ENCODE measurements at regions not wholly inside any gene's neighbourhood (a gene's known extent, or its start where the extent isn't known, plus 50 kb on each side); places are given as distances from the start of the nearest gene placed in this dataset.

DNA sequence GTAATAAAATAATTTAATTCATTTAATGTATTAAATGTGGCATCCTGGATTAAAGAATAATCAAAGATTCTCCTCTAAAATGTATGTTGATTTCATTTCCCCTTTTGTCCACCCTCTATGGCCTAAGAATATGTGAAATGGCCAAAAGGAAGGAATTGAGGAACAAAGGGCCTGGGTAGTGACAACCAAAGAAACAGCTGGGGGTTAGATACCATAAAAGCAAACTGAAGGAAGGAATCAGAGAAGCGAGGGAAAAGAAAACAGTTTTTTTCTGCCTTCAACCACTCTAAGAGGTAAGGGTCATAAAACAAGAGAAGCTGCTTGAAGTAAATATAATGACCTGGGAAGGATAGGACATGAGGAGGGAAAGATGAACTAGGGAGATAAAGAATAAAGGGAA is 139.3 kb downstream of the FAM76B start:
- Mint-ChIP-seq H3K36me3 (ENCODE audit: low read depth) (no peaks in the 10 kb centered on the region), H3K27me3 (ENCODE audit: low read depth) (no peaks in the 10 kb centered on the region), H3K9me3 (peaks cover 3% of the 10 kb centered on the region), H3K4me3 (no peak overlapping the region), H3K4me1 (peaks cover 17% of the 10 kb centered on the region), H3K27ac (ENCODE audit: unreplicated experiment) (peak overlapping the region; percentile 4)
- no peak for TF ChIP-seq CTCF (conservative IDR thresholded peaks at IDR 0.05)
- no peak for DNase-seq (ENCODE audit: low read depth, low spot score)

GRCh38 chr11:95647871-95648270 is 141.7 kb downstream of the FAM76B start:
- Mint-ChIP-seq H3K9me3 (peaks cover 3% of the 10 kb centered on the region), H3K27ac (ENCODE audit: unreplicated experiment) (no peak overlapping the region), H3K27me3 (ENCODE audit: low read depth) (no peaks in the 10 kb centered on the region), H3K4me3 (no peak overlapping the region), H3K36me3 (ENCODE audit: low read depth) (no peaks in the 10 kb centered on the region), H3K4me1 (peaks cover 16% of the 10 kb centered on the region)
- TF ChIP-seq CTCF (conservative IDR thresholded peaks at IDR 0.05), result no peak
- no peak for DNase-seq (ENCODE audit: low read depth, low spot score)

GRCh38 chr11:95647355-95647754 is 142.2 kb downstream of the FAM76B start:
- TF ChIP-seq CTCF (conservative IDR thresholded peaks at IDR 0.05), result no peak
- H3K27me3 Mint-ChIP-seq (ENCODE audit: low read depth), result no peaks in the 10 kb centered on the region
- no peak overlapping the region for H3K27ac Mint-ChIP-seq (ENCODE audit: unreplicated experiment)
- H3K9me3 Mint-ChIP-seq, result peaks cover 3% of the 10 kb centered on the region
- H3K4me3 Mint-ChIP-seq, result no peak overlapping the region
- no peak for DNase-seq (ENCODE audit: low read depth, low spot score)
- H3K4me1 Mint-ChIP-seq, result peaks cover 16% of the 10 kb centered on the region
- no peaks in the 10 kb centered on the region for H3K36me3 Mint-ChIP-seq (ENCODE audit: low read depth)

GRCh38 chr11:95641495-95641894 is 148.1 kb downstream of the FAM76B start:
- no peaks in the 10 kb centered on the region for H3K4me1 Mint-ChIP-seq
- peaks cover 2% of the 10 kb centered on the region for H3K36me3 Mint-ChIP-seq (ENCODE audit: low read depth)
- H3K27ac Mint-ChIP-seq (ENCODE audit: unreplicated experiment), result no peak overlapping the region
- H3K9me3 Mint-ChIP-seq, result peaks cover 7% of the 10 kb centered on the region
- no peak for DNase-seq (ENCODE audit: low read depth, low spot score)
- no peak for TF ChIP-seq CTCF (conservative IDR thresholded peaks at IDR 0.05)
- no peaks in the 10 kb centered on the region for H3K27me3 Mint-ChIP-seq (ENCODE audit: low read depth)
- no peak overlapping the region for H3K4me3 Mint-ChIP-seq

DNA sequence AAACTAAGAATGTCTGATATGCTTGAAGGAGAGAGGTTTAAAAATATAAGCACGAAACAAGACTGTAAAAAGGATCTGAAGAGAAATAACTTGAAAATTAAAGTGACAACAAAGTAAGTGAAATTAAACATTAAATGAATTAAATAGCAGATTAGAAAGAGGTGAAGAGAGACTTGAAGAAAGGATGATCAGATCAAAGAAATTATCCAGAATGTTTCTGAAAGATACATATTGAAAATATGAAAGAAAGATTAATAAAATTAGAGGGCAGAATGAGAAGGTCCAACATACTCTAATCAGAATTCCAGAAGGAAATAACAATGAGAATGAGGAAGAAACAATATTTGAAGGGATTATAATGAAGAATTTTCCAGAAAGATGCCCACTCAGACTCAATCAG is 151.1 kb downstream of the FAM76B start:
- no peak for DNase-seq (ENCODE audit: low read depth, low spot score)
- no peaks in the 10 kb centered on the region for H3K27me3 Mint-ChIP-seq (ENCODE audit: low read depth)
- peaks cover 2% of the 10 kb centered on the region for H3K36me3 Mint-ChIP-seq (ENCODE audit: low read depth)
- peaks cover 7% of the 10 kb centered on the region for H3K9me3 Mint-ChIP-seq
- no peak for TF ChIP-seq CTCF (conservative IDR thresholded peaks at IDR 0.05)
- H3K4me3 Mint-ChIP-seq, result no peak overlapping the region
- no peak overlapping the region for H3K27ac Mint-ChIP-seq (ENCODE audit: unreplicated experiment)
- H3K4me1 Mint-ChIP-seq, result no peaks in the 10 kb centered on the region
